HCT116 (cell line): ENCODE measurements at regions not wholly inside any gene's neighbourhood (a gene's known extent, or its start where the extent isn't known, plus 50 kb on each side); places are given as distances from the start of the nearest gene placed in this dataset.

Experiments used
- ATAC-seq: fragments of 200-7000 bp; cut with Tn5 transposase; 2 replicates; pipeline ENCODE4 v1.9.1; 2020; ENCODE audit warnings: mild to moderate bottlenecking, moderate library complexity
- BruUV-seq: library from RNA; stranded (reverse); fragments of 400-500 nt; replicated peaks from 2 replicates; lab custom pipeline; 2021; lab: Mats Ljungman, UMichigan
- CTCF ChIA-PET: fragments of 300-600 bp; sonication (Branson Sonifier 250); formaldehyde crosslinking; loops from one replicate; lab custom pipeline; 2021; ENCODE audit warnings: antibody characterized with exemption; lab: Charles Lee
- POLR2A ChIA-PET: fragments of 300-600, 350-600 bp; sonication (Branson Sonifier 250); formaldehyde crosslinking; loops from one replicate; lab custom pipeline; 2021; ENCODE audit warnings: antibody characterized with exemption; lab: Charles Lee
- RAD21 ChIA-PET, 2 experiments: fragments of 300-600 bp; sonication (Branson Sonifier 250); formaldehyde crosslinking; loops; one replicate each; lab custom pipeline; 2023; ENCODE audit warnings: low total read pairs in 2 of 2; ENCODE audit not compliant: uncharacterized antibody in 2 of 2, unreplicated experiment in 2 of 2, low non-redundant PET in 1 of 2; lab: Charles Lee
- DNase-seq: peaks from one replicate; pipeline ENCODE4 v3.0.0-alpha.2; 2010; ENCODE audit warnings: low read depth, low spot score
- H2AFZ ChIP-seq: fragments of 200-600 bp; shearing (Covaris generic), sonication (generic); 2 replicates; pipeline ENCODE4 v1.6.1; 2017; ENCODE audit warnings: low read depth, mixed run types, mixed read lengths, antibody characterized with exemption, low read length; ENCODE audit not compliant: poor library complexity, severe bottlenecking
- H3K27ac ChIP-seq: 2 replicates; pipeline ENCODE4 v1.5.1; 2012; ENCODE audit warnings: low read depth, low read length
- H3K27me3 ChIP-seq: fragments of 200-600 bp; sonication (generic); 2 replicates; pipeline ENCODE4 v1.6.1; 2016; ENCODE audit warnings: mixed run types, low read length, mixed read lengths; ENCODE audit not compliant: insufficient read depth
- H3K36me3 ChIP-seq, 2 experiments: fragments of 200-500 bp in 1 of 2; fragments of 200-600 bp in 1 of 2; sonication (Bioruptor generic) in 1 of 2; sonication (generic) in 1 of 2; 2 replicates each; pipeline versions ENCODE4 v1.5.1 to v1.6.1; 2014 to 2016; ENCODE audit warnings: low read length in 2 of 2, inconsistent platforms in 1 of 2, mixed read lengths in 1 of 2, mixed run types in 1 of 2; ENCODE audit not compliant: insufficient read depth in 2 of 2, control insufficient read depth in 1 of 2
- H3K4me1 ChIP-seq, 2 experiments: fragments of 200-600 bp in 1 of 2; sonication (generic) in 1 of 2; 2 replicates each; pipeline versions ENCODE4 v1.5.1 to v1.6.1; 2012 to 2017; ENCODE audit warnings: low read length in 2 of 2, inconsistent platforms in 1 of 2, mild to moderate bottlenecking in 1 of 2, mixed read lengths in 1 of 2, mixed run types in 1 of 2, moderate library complexity in 1 of 2; ENCODE audit not compliant: insufficient read depth in 2 of 2, control insufficient read depth in 1 of 2
- H3K4me2 ChIP-seq: fragments of 200-600 bp; sonication (generic); 2 replicates; pipeline ENCODE4 v1.6.1; 2017; ENCODE audit warnings: mixed run types, low read length, mixed read lengths
- H3K4me3 ChIP-seq, 2 experiments: fragments of 200-600 bp in 1 of 2; sonication (generic) in 1 of 2; replicated peaks in 1 of 2; 2 replicates each; pipeline ENCODE4 v1.5.1; 2011 to 2016; ENCODE audit warnings: low read length in 2 of 2, control low read depth in 1 of 2, low read depth in 1 of 2, mild to moderate bottlenecking in 1 of 2, mixed read lengths in 1 of 2, mixed run types in 1 of 2
- H3K79me2 ChIP-seq: fragments of 200-600 bp; sonication (generic); 2 replicates; pipeline ENCODE4 v1.6.1; 2017; ENCODE audit warnings: mild to moderate bottlenecking, mixed run types, low read length, moderate library complexity, mixed read lengths; ENCODE audit not compliant: insufficient read depth
- H3K9ac ChIP-seq: fragments of 200-600 bp; sonication (generic); 2 replicates; pipeline ENCODE4 v1.6.1; 2016; ENCODE audit warnings: low read length, mixed read lengths
- H3K9me2 ChIP-seq: fragments of 200-600 bp; sonication (generic), shearing (Covaris generic); 2 replicates; pipeline ENCODE4 v1.6.1; 2017; ENCODE audit warnings: mixed run types, mild to moderate bottlenecking, moderate library complexity; ENCODE audit not compliant: insufficient read depth
- H3K9me3 ChIP-seq, 2 experiments: fragments of 200-500 bp in 1 of 2; fragments of 200-600 bp in 1 of 2; sonication (Bioruptor generic) in 1 of 2; sonication (generic) in 1 of 2; 2 replicates each; pipeline ENCODE4 v1.6.1; 2014 to 2017; ENCODE audit warnings: low read length in 2 of 2, mixed read lengths in 2 of 2, inconsistent platforms in 1 of 2, low read depth in 1 of 2, mild to moderate bottlenecking in 1 of 2, mixed run types in 1 of 2, moderate library complexity in 1 of 2; ENCODE audit not compliant: control insufficient read depth in 1 of 2, insufficient read depth in 1 of 2
- H4K20me1 ChIP-seq: fragments of 200-600 bp; sonication (generic), shearing (Covaris generic); 2 replicates; pipeline ENCODE4 v1.6.1; 2017; ENCODE audit warnings: mixed run types, mild to moderate bottlenecking, moderate library complexity; ENCODE audit not compliant: insufficient read depth
- CBX3 ChIP-seq: IDR thresholded peaks from 2 replicates; pipeline ENCODE4 v1.6.1; 2012; ENCODE audit warnings: low read depth
- CEBPB ChIP-seq: IDR thresholded peaks from 2 replicates; pipeline ENCODE4 v1.6.1; 2012; ENCODE audit warnings: low read depth
- EZH2 ChIP-seq: fragments of 200-600 bp; sonication (generic); IDR thresholded peaks from 2 replicates; pipeline ENCODE4 v1.6.1; 2017; ENCODE audit warnings: antibody characterized with exemption, mixed run types
- EZH2phosphoT487 ChIP-seq: fragments of 200-600 bp; IDR thresholded peaks from 2 replicates; pipeline ENCODE4 v1.6.1; 2018; ENCODE audit warnings: antibody characterized with exemption, borderline replicate concordance
- POLR2A ChIP-seq: IDR thresholded peaks from 2 replicates; pipeline ENCODE4 v1.7.0; 2011; ENCODE audit warnings: borderline replicate concordance; ENCODE audit not compliant: insufficient read depth, insufficient read length; ENCODE audit errors: extremely low read depth
- ZNF274 ChIP-seq: fragments of 200-500 bp; sonication (Bioruptor generic); IDR thresholded peaks from 2 replicates; pipeline ENCODE4 v1.6.1; 2014; ENCODE audit warnings: mild to moderate bottlenecking, low read depth, low read length, inconsistent platforms
- intact Hi-C: fragments of 100-400 bp; cut with micrococcal nuclease; formaldehyde crosslinking; loops from 2 replicates; pipeline ENCODE4 v1.10.0; 2022
- TF ChIP-seq, protein P1 (sequence below): IDR thresholded peaks from 2 replicates; pipeline ENCODE4 v1.6.1; 2012; ENCODE audit warnings: low read depth
- TF ChIP-seq, protein P2 (sequence below), 3 experiments: fragments of 200-600 bp in 1 of 3; sonication (generic) in 1 of 3; IDR thresholded peaks in 2 of 3; conservative IDR thresholded peaks in 1 of 3; 2 replicates each; pipeline ENCODE4 v1.5.1; 2012 to 2017; ENCODE audit warnings: low read depth in 2 of 3, low read length in 2 of 3, antibody characterized with exemption in 1 of 3, borderline replicate concordance in 1 of 3, control low read depth in 1 of 3, mild to moderate bottlenecking in 1 of 3, mixed read lengths in 1 of 3, mixed run types in 1 of 3, moderate library complexity in 1 of 3; ENCODE audit not compliant: insufficient read depth in 1 of 3
- TF ChIP-seq, protein P3 (sequence below): IDR thresholded peaks from 2 replicates; pipeline ENCODE4 v1.6.1; 2011; ENCODE audit warnings: mild to moderate bottlenecking, low read length, moderate library complexity; ENCODE audit not compliant: insufficient replicate concordance; ENCODE audit errors: extremely low read depth

- Histone ChIP-seq H3K36me3 (no peaks in the 10 kb centered on the region), H4K20me1 (no peaks in the 10 kb centered on the region), H2AFZ (no peak overlapping the region), H3K9ac (no peak overlapping the region), H3K79me2 (no peaks in the 10 kb centered on the region), H3K27me3 (no peaks in the 10 kb centered on the region), H3K9me3 (no peaks in the 10 kb centered on the region), H3K27ac (no peak overlapping the region), H3K9me2 (no peaks in the 10 kb centered on the region), H3K4me1 (no peaks in the 10 kb centered on the region; a peak in 1 of 4 replicates), H3K4me2 (no peak overlapping the region), H3K4me3 (no peak overlapping the region)
- RAD21 ChIA-PET = no interaction called here
- ATAC-seq (no peak), DNase-seq (no peak)
- CTCF ChIA-PET = no interaction called here
- intact Hi-C loops = no loop called here
- BruUV-seq = no TSS peak
- POLR2A ChIA-PET = no interaction called here
- no peak for TF ChIP-seq ZNF274
- TF ChIP-seq EZH2 = no peak
- no peak for TF ChIP-seq CEBPB
- TF ChIP-seq CBX3 = no peak
- TF ChIP-seq, protein P1, sequence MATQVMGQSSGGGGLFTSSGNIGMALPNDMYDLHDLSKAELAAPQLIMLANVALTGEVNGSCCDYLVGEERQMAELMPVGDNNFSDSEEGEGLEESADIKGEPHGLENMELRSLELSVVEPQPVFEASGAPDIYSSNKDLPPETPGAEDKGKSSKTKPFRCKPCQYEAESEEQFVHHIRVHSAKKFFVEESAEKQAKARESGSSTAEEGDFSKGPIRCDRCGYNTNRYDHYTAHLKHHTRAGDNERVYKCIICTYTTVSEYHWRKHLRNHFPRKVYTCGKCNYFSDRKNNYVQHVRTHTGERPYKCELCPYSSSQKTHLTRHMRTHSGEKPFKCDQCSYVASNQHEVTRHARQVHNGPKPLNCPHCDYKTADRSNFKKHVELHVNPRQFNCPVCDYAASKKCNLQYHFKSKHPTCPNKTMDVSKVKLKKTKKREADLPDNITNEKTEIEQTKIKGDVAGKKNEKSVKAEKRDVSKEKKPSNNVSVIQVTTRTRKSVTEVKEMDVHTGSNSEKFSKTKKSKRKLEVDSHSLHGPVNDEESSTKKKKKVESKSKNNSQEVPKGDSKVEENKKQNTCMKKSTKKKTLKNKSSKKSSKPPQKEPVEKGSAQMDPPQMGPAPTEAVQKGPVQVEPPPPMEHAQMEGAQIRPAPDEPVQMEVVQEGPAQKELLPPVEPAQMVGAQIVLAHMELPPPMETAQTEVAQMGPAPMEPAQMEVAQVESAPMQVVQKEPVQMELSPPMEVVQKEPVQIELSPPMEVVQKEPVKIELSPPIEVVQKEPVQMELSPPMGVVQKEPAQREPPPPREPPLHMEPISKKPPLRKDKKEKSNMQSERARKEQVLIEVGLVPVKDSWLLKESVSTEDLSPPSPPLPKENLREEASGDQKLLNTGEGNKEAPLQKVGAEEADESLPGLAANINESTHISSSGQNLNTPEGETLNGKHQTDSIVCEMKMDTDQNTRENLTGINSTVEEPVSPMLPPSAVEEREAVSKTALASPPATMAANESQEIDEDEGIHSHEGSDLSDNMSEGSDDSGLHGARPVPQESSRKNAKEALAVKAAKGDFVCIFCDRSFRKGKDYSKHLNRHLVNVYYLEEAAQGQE = no peak
- no peak for TF ChIP-seq EZH2phosphoT487
- TF ChIP-seq, protein P2, sequence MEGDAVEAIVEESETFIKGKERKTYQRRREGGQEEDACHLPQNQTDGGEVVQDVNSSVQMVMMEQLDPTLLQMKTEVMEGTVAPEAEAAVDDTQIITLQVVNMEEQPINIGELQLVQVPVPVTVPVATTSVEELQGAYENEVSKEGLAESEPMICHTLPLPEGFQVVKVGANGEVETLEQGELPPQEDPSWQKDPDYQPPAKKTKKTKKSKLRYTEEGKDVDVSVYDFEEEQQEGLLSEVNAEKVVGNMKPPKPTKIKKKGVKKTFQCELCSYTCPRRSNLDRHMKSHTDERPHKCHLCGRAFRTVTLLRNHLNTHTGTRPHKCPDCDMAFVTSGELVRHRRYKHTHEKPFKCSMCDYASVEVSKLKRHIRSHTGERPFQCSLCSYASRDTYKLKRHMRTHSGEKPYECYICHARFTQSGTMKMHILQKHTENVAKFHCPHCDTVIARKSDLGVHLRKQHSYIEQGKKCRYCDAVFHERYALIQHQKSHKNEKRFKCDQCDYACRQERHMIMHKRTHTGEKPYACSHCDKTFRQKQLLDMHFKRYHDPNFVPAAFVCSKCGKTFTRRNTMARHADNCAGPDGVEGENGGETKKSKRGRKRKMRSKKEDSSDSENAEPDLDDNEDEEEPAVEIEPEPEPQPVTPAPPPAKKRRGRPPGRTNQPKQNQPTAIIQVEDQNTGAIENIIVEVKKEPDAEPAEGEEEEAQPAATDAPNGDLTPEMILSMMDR (IDR thresholded peaks at IDR 0.05 in 2 of 3, conservative IDR thresholded peaks at IDR 0.05 in 1 of 3; ENCODE audit: borderline replicate concordance in 1 of 3, insufficient read depth in 1 of 3, low read depth in 2 of 3, low read length in 2 of 3) = no peak
- TF ChIP-seq POLR2A = no peak
- TF ChIP-seq, protein P3, sequence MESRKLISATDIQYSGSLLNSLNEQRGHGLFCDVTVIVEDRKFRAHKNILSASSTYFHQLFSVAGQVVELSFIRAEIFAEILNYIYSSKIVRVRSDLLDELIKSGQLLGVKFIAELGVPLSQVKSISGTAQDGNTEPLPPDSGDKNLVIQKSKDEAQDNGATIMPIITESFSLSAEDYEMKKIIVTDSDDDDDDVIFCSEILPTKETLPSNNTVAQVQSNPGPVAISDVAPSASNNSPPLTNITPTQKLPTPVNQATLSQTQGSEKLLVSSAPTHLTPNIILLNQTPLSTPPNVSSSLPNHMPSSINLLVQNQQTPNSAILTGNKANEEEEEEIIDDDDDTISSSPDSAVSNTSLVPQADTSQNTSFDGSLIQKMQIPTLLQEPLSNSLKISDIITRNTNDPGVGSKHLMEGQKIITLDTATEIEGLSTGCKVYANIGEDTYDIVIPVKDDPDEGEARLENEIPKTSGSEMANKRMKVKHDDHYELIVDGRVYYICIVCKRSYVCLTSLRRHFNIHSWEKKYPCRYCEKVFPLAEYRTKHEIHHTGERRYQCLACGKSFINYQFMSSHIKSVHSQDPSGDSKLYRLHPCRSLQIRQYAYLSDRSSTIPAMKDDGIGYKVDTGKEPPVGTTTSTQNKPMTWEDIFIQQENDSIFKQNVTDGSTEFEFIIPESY = no peak
Observed at GRCh38 chr2:220664272-220665107, 907.6 kb downstream of the EPHA4 start.
